A549 (cell line): ENCODE measurements at regions not wholly inside any gene's neighbourhood (a gene's known extent, or its start where the extent isn't known, plus 50 kb on each side); places are given as distances from the start of the nearest gene placed in this dataset.

Source experiments
- CHD4 ChIP-seq: fragments of 200-600 bp; sonication (generic); IDR thresholded peaks from 2 replicates; pipeline ENCODE4 v1.6.1; 2016; ENCODE audit warnings: antibody characterized with exemption, mild to moderate bottlenecking, borderline replicate concordance
- ESRRA ChIP-seq: fragments of 150-350 bp; IDR thresholded peaks from 2 replicates; pipeline ENCODE4 v1.6.1; 2014; ENCODE audit warnings: mild to moderate bottlenecking, low read length, borderline replicate concordance
- JUN ChIP-seq, 2 experiments: fragments of >200 bp; sonication (Bioruptor Twin); formaldehyde crosslinking; IDR thresholded peaks; 2 replicates in 1 of 2; 3 replicates in 1 of 2; pipeline ENCODE4 v1.6.1; 2016 to 2017
- RFX5 ChIP-seq: fragments of 450-650 bp; IDR thresholded peaks from 2 replicates; pipeline ENCODE4 v1.7.1; 2014; ENCODE audit warnings: antibody characterized with exemption, mild to moderate bottlenecking, moderate library complexity
- TF ChIP-seq, protein P1 (sequence below): fragments of >200 bp; sonication (Bioruptor Twin); formaldehyde crosslinking; IDR thresholded peaks from 3 replicates; pipeline ENCODE4 v1.5.1; 2016

DNA sequence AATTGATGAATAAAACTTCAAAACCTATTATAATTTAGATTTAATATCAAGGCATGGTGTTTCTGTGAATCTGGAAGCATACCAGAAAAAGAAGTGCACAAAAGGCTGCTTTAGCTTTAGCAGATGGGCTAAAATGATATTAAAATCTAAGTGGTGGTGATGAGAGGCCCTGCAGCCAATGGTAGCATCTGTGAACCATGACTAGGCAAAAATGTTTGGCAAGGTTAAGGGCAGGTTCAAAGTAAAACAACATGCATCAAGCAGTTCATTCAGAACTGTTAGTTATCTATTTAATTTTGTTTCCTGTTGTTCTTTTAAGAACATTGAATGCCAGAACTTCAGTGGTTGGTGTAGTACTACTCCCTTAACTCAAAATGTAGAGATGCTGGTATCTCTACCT is 1736.9 kb upstream of the CELF4 start:
- TF ChIP-seq JUN (IDR thresholded peaks at IDR 0.05) (no peak), CHD4 (no peak), RFX5 (no peak), ESRRA (no peak)
- TF ChIP-seq, protein P1, sequence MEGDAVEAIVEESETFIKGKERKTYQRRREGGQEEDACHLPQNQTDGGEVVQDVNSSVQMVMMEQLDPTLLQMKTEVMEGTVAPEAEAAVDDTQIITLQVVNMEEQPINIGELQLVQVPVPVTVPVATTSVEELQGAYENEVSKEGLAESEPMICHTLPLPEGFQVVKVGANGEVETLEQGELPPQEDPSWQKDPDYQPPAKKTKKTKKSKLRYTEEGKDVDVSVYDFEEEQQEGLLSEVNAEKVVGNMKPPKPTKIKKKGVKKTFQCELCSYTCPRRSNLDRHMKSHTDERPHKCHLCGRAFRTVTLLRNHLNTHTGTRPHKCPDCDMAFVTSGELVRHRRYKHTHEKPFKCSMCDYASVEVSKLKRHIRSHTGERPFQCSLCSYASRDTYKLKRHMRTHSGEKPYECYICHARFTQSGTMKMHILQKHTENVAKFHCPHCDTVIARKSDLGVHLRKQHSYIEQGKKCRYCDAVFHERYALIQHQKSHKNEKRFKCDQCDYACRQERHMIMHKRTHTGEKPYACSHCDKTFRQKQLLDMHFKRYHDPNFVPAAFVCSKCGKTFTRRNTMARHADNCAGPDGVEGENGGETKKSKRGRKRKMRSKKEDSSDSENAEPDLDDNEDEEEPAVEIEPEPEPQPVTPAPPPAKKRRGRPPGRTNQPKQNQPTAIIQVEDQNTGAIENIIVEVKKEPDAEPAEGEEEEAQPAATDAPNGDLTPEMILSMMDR, result no peak
